Panc1 (cell line): ENCODE measurements at regions not wholly inside any gene's neighbourhood (a gene's known extent, or its start where the extent isn't known, plus 50 kb on each side); places are given as distances from the start of the nearest gene placed in this dataset.

Experiments
- ATAC-seq: fragments of 200-7000 bp; cut with Tn5 transposase; 2 replicates; pipeline ENCODE4 v1.9.1; 2020; ENCODE audit warnings: mild to moderate bottlenecking, moderate library complexity
- BruUV-seq: library from RNA; stranded (reverse); fragments of 400-500 nt; replicated peaks from 2 replicates; lab custom pipeline; 2021; lab: Mats Ljungman, UMichigan
- CTCF ChIA-PET: fragments of 300-600 bp; sonication (Branson Sonifier 250); formaldehyde crosslinking; loops from one replicate; lab custom pipeline; 2022; ENCODE audit warnings: antibody characterized with exemption; lab: Charles Lee
- POLR2A ChIA-PET: fragments of 300-600 bp; sonication (Branson Sonifier 250); formaldehyde crosslinking; loops from one replicate; lab custom pipeline; 2022; ENCODE audit warnings: antibody characterized with exemption; lab: Charles Lee
- DNase-seq: peaks from one replicate; pipeline ENCODE4 v3.0.0-alpha.2; 2010; ENCODE audit warnings: low read depth, low spot score
- H3K27ac ChIP-seq: 2 replicates; pipeline ENCODE4 v1.5.1; 2011; ENCODE audit warnings: mild to moderate bottlenecking, low read length, inconsistent platforms
- H3K27me3 ChIP-seq: fragments of 200-500 bp; sonication (Bioruptor generic); 2 replicates; pipeline ENCODE4 v1.6.0; 2014; ENCODE audit warnings: low read length, inconsistent platforms; ENCODE audit not compliant: control insufficient read depth, insufficient read depth
- H3K36me3 ChIP-seq: fragments of 200-500 bp; sonication (Bioruptor generic); 2 replicates; pipeline ENCODE4 v1.5.1; 2014; ENCODE audit warnings: inconsistent platforms, mild to moderate bottlenecking, low read length, moderate library complexity; ENCODE audit not compliant: control insufficient read depth, insufficient read depth
- H3K4me1 ChIP-seq: 2 replicates; pipeline ENCODE4 v1.5.1; 2011; ENCODE audit warnings: inconsistent platforms, mild to moderate bottlenecking, low read length, moderate library complexity; ENCODE audit not compliant: control insufficient read depth, insufficient read depth
- H3K4me3 ChIP-seq, 2 experiments: 2 replicates each; pipeline ENCODE4 v1.5.1; 2011 to 2012; ENCODE audit warnings: low read depth in 2 of 2, low read length in 2 of 2, mild to moderate bottlenecking in 2 of 2, inconsistent platforms in 1 of 2, moderate library complexity in 1 of 2
- H3K9me3 ChIP-seq: fragments of 200-500 bp; sonication (Bioruptor generic); 2 replicates; pipeline ENCODE4 v1.5.1; 2014; ENCODE audit warnings: low read depth, mild to moderate bottlenecking, inconsistent platforms, low read length, moderate library complexity; ENCODE audit not compliant: control insufficient read depth, insufficient read depth
- POLR2AphosphoS5 ChIP-seq: IDR thresholded peaks from 2 replicates; pipeline ENCODE4 v1.6.1; 2012; ENCODE audit warnings: mild to moderate bottlenecking, low read depth, low read length, moderate library complexity
- SIN3A ChIP-seq: IDR thresholded peaks from 2 replicates; pipeline ENCODE4 v1.6.1; 2012; ENCODE audit warnings: low read depth, mild to moderate bottlenecking, low read length, moderate library complexity, borderline replicate concordance; ENCODE audit not compliant: insufficient read depth
- TCF7L2 ChIP-seq: IDR thresholded peaks from 2 replicates; pipeline ENCODE4 v1.6.1; 2011; ENCODE audit warnings: mild to moderate bottlenecking, low read depth, low read length, inconsistent platforms
- in situ Hi-C: cut with HindIII; loops from 2 replicates; pipeline ENCODE4 v1.10.0; 2016; ENCODE audit warnings: low sequenced_read_pairs, low pct_unique_long_range_greater_than_20kb
- intact Hi-C: fragments of 100-400 bp; cut with micrococcal nuclease; formaldehyde crosslinking; loops from one replicate; pipeline ENCODE4 v1.10.0; 2022; ENCODE audit not compliant: unreplicated experiment
- TF ChIP-seq, protein P1 (sequence below), 2 experiments: IDR thresholded peaks; 2 replicates each; pipeline ENCODE4 v1.6.1; 2011 to 2012; ENCODE audit warnings: low read depth in 2 of 2, control low read depth in 1 of 2, low read length in 1 of 2, mild to moderate bottlenecking in 1 of 2, moderate library complexity in 1 of 2; ENCODE audit not compliant: insufficient read depth in 1 of 2
- TF ChIP-seq, protein P2 (sequence below): fragments of 450-650 bp; IDR thresholded peaks from 2 replicates; pipeline ENCODE4 v1.5.1; 2017; ENCODE audit warnings: mild to moderate bottlenecking

DNA sequence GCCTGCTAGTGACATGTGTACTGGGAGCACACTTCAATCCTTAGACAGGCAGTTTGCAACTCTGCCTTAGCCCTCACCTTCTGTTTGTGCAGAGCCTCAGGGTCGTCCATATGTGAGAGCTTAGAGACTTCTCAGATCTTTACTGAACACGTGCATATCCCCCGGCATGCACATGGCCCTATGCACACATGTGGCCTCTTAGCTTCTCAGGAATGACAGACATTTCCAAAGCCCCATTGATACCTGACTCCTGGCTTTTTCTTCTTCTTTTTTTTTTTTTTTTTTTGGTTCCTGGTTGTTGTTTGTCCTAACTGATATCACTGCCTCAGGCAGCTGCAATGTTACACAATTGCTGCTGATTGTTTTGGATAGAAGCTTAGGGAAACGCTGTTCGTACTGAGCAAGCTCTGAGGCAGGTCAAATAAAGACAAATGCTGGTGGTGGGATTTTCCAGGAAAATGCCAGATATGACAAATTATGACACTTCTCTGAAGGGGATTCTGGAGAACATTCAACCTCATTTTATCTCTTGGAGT, 107.2 kb upstream of the RGMA start:
- Histone ChIP-seq H3K27ac (no peak overlapping the region), H3K4me1 (no peaks in the 10 kb centered on the region), H3K27me3 (peaks cover 12% of the 10 kb centered on the region), H3K36me3 (no peaks in the 10 kb centered on the region), H3K9me3 (no peaks in the 10 kb centered on the region), H3K4me3 (no peak overlapping the region)
- no peak for DNase-seq
- TF ChIP-seq SIN3A (no peak), POLR2AphosphoS5 (no peak), TCF7L2 (no peak)
- TF ChIP-seq, protein P1, sequence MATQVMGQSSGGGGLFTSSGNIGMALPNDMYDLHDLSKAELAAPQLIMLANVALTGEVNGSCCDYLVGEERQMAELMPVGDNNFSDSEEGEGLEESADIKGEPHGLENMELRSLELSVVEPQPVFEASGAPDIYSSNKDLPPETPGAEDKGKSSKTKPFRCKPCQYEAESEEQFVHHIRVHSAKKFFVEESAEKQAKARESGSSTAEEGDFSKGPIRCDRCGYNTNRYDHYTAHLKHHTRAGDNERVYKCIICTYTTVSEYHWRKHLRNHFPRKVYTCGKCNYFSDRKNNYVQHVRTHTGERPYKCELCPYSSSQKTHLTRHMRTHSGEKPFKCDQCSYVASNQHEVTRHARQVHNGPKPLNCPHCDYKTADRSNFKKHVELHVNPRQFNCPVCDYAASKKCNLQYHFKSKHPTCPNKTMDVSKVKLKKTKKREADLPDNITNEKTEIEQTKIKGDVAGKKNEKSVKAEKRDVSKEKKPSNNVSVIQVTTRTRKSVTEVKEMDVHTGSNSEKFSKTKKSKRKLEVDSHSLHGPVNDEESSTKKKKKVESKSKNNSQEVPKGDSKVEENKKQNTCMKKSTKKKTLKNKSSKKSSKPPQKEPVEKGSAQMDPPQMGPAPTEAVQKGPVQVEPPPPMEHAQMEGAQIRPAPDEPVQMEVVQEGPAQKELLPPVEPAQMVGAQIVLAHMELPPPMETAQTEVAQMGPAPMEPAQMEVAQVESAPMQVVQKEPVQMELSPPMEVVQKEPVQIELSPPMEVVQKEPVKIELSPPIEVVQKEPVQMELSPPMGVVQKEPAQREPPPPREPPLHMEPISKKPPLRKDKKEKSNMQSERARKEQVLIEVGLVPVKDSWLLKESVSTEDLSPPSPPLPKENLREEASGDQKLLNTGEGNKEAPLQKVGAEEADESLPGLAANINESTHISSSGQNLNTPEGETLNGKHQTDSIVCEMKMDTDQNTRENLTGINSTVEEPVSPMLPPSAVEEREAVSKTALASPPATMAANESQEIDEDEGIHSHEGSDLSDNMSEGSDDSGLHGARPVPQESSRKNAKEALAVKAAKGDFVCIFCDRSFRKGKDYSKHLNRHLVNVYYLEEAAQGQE (IDR thresholded peaks at IDR 0.05; ENCODE audit: insufficient read depth in 1 of 2, low read depth in 2 of 2, low read length in 1 of 2): no peak
- TF ChIP-seq, protein P2, sequence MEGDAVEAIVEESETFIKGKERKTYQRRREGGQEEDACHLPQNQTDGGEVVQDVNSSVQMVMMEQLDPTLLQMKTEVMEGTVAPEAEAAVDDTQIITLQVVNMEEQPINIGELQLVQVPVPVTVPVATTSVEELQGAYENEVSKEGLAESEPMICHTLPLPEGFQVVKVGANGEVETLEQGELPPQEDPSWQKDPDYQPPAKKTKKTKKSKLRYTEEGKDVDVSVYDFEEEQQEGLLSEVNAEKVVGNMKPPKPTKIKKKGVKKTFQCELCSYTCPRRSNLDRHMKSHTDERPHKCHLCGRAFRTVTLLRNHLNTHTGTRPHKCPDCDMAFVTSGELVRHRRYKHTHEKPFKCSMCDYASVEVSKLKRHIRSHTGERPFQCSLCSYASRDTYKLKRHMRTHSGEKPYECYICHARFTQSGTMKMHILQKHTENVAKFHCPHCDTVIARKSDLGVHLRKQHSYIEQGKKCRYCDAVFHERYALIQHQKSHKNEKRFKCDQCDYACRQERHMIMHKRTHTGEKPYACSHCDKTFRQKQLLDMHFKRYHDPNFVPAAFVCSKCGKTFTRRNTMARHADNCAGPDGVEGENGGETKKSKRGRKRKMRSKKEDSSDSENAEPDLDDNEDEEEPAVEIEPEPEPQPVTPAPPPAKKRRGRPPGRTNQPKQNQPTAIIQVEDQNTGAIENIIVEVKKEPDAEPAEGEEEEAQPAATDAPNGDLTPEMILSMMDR: no peak
- in situ Hi-C loops: no loop called here
- no TSS peak for BruUV-seq
- intact Hi-C loops: no loop called here
- ChIA-PET CTCF (no interaction called here), POLR2A (no interaction called here)
- ATAC-seq: 0 out of 2 replicates have a peak, but pooled peaks have one; percentile 42

DNA sequence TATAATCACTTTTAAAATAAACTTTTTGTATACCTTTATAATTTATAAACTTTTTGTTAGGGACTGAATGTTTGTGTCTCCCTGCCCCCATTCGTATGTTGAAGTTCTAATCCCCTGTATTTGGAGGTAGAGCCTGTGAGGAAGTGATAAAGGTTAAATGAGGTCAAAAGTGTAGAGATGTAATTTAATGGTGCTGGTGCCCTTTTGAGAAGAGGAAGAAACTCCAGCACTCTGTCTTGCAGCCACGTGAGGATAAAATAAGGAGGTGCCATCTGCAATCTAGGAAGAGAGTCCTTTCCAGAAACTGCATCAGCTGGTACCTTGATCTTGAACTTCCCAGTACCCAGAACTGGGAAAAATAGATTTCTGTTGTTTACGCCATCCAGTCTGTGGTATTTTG, 106.1 kb upstream of the RGMA start:
- no peaks in the 10 kb centered on the region for H3K36me3 ChIP-seq
- no TSS peak for BruUV-seq
- peaks cover 8% of the 10 kb centered on the region for H3K27me3 ChIP-seq
- no peak for ATAC-seq
- H3K4me3 ChIP-seq: no peak overlapping the region
- no peaks in the 10 kb centered on the region for H3K9me3 ChIP-seq
- TF ChIP-seq, protein P2: no peak
- TF ChIP-seq TCF7L2 (no peak), SIN3A (no peak), POLR2AphosphoS5 (no peak)
- TF ChIP-seq, protein P1 (IDR thresholded peaks at IDR 0.05; ENCODE audit: insufficient read depth in 1 of 2, low read depth in 2 of 2, low read length in 1 of 2): no peak
- no peak for DNase-seq
- ChIA-PET CTCF (no interaction called here), POLR2A (no interaction called here)
- no peak overlapping the region for H3K27ac ChIP-seq
- intact Hi-C loops: no loop called here
- in situ Hi-C loops: no loop called here
- no peaks in the 10 kb centered on the region for H3K4me1 ChIP-seq
